ENCODE measurements at regions not wholly inside any gene's neighbourhood (a gene's known extent, or its start where the extent isn't known, plus 50 kb on each side); places are given as distances from the start of the nearest gene placed in this dataset.

DNA sequence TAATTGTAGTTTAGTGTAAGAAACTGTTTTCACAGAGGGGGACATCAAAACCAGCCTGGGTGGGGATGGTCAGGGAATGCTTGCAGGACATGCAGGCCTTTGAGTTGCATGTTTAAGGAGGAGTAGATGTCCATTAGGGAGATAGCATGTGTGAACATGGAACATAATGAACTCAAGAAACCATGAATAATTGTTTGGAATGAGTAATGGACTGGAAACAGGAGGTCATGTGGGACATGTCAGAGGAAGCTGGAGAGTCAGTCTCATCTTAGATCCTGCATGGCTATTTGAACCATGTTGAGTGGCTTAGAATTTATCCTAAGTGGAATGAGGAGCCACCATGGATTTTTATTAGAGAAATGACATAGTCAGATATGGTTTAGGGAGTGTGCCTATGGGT, 86.4 kb downstream of the RPE65 start:
- Histone ChIP-seq H3K4me3 (ENCODE audit: low read length, poor library complexity, severe bottlenecking) (no peak overlapping the region), H2AFZ (ENCODE audit: low read length) (no peak overlapping the region), H4K20me1 (ENCODE audit: insufficient read depth, low read length, poor library complexity, severe bottlenecking) (no peaks in the 10 kb centered on the region), H3K9me2 (replicated peaks; ENCODE audit: low read depth, low read length) (no peaks in the 10 kb centered on the region), H3K27me3 (ENCODE audit: insufficient read depth, low read length, poor library complexity, severe bottlenecking) (no peaks in the 10 kb centered on the region), H3K36me3 (ENCODE audit: insufficient read depth, low read length) (no peaks in the 10 kb centered on the region), H3K9me3 (ENCODE audit: insufficient read depth, low read depth, low read length) (no peaks in the 10 kb centered on the region), H3K79me2 (ENCODE audit: insufficient read depth, low read length) (no peaks in the 10 kb centered on the region), H3K9ac (ENCODE audit: low read depth, low read length, poor library complexity, severe bottlenecking) (no peak overlapping the region), H3K4me1 (ENCODE audit: insufficient read depth, low read length, poor library complexity, severe bottlenecking) (no peaks in the 10 kb centered on the region), H3F3A (ENCODE audit: low read depth) (no peaks in the 10 kb centered on the region), H3K4me2 (ENCODE audit: low read depth, low read length, poor library complexity, severe bottlenecking) (no peak overlapping the region)
- TF ChIP-seq, protein P1, sequence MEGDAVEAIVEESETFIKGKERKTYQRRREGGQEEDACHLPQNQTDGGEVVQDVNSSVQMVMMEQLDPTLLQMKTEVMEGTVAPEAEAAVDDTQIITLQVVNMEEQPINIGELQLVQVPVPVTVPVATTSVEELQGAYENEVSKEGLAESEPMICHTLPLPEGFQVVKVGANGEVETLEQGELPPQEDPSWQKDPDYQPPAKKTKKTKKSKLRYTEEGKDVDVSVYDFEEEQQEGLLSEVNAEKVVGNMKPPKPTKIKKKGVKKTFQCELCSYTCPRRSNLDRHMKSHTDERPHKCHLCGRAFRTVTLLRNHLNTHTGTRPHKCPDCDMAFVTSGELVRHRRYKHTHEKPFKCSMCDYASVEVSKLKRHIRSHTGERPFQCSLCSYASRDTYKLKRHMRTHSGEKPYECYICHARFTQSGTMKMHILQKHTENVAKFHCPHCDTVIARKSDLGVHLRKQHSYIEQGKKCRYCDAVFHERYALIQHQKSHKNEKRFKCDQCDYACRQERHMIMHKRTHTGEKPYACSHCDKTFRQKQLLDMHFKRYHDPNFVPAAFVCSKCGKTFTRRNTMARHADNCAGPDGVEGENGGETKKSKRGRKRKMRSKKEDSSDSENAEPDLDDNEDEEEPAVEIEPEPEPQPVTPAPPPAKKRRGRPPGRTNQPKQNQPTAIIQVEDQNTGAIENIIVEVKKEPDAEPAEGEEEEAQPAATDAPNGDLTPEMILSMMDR (conservative IDR thresholded peaks at IDR 0.05; ENCODE audit: low read length): no peak
- TF ChIP-seq EZH2phosphoT487 (IDR thresholded peaks at IDR 0.05; ENCODE audit: borderline replicate concordance): no peak

DNA sequence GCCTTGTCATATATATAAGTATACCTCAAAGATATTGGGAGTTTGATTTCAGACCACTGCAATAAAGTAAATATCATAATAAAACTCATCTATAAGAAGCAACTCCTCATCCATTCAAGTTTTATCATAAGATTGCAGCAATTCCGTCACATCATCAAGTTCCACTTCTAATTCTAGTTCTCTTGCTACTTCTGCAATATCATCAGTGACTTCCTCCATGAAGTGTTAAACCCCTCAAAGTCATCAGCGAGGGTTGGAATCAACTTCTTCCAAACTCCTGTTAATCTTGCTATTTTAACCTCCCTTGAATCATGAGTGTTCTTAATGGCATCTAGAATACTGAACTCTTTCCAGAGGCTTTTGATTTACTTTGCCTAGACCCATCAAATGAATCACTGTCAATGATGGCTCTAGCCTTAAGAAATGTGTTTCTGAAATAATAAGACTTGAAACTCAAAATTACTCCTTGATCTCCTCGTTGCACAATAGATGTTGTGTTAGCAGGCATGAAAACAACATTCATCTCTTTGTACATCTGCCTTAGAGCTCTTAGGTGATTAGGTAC, 88.3 kb downstream of the RPE65 start:
- H3K4me1 ChIP-seq (ENCODE audit: insufficient read depth, low read length, poor library complexity, severe bottlenecking): no peaks in the 10 kb centered on the region
- no peaks in the 10 kb centered on the region for H3K27me3 ChIP-seq (ENCODE audit: insufficient read depth, low read length, poor library complexity, severe bottlenecking)
- no peaks in the 10 kb centered on the region for H4K20me1 ChIP-seq (ENCODE audit: insufficient read depth, low read length, poor library complexity, severe bottlenecking)
- no peaks in the 10 kb centered on the region for H3K79me2 ChIP-seq (ENCODE audit: insufficient read depth, low read length)
- no peaks in the 10 kb centered on the region for H3K9me3 ChIP-seq (ENCODE audit: insufficient read depth, low read depth, low read length)
- TF ChIP-seq EZH2phosphoT487 (IDR thresholded peaks at IDR 0.05; ENCODE audit: borderline replicate concordance): no peak
- TF ChIP-seq, protein P1 (conservative IDR thresholded peaks at IDR 0.05; ENCODE audit: low read length): no peak
- no peak overlapping the region for H3K4me2 ChIP-seq (ENCODE audit: low read depth, low read length, poor library complexity, severe bottlenecking)
- H2AFZ ChIP-seq (ENCODE audit: low read length): no peak overlapping the region
- no peaks in the 10 kb centered on the region for H3K9me2 ChIP-seq (replicated peaks; ENCODE audit: low read depth, low read length)
- H3F3A ChIP-seq (ENCODE audit: low read depth): no peaks in the 10 kb centered on the region
- no peak overlapping the region for H3K9ac ChIP-seq (ENCODE audit: low read depth, low read length, poor library complexity, severe bottlenecking)
- no peak overlapping the region for H3K4me3 ChIP-seq (ENCODE audit: low read length, poor library complexity, severe bottlenecking)
- H3K36me3 ChIP-seq (ENCODE audit: insufficient read depth, low read length): no peaks in the 10 kb centered on the region

DNA sequence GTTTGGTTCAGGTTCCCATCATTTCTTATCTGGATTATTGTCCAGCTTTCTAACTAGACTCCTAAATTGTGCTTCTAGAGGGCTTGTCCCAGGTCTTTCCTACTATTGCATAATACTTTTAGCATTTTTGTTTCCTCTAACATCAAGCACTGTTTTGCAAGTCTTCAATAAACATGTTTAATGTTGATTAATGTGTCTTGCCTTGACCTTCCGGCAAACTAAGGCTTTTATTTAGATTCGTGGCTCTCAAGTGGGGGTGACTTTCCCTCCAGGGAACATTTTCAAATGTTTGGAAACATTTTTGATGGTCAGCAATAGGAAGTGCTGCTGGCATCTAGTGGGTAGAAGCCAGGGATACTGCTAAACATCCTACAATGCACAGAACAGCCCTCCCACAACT, 90.7 kb downstream of the RPE65 start:
- no peak overlapping the region for H2AFZ ChIP-seq (ENCODE audit: low read length)
- H4K20me1 ChIP-seq (ENCODE audit: insufficient read depth, low read length, poor library complexity, severe bottlenecking): no peaks in the 10 kb centered on the region
- no peaks in the 10 kb centered on the region for H3K79me2 ChIP-seq (ENCODE audit: insufficient read depth, low read length)
- TF ChIP-seq, protein P1 (conservative IDR thresholded peaks at IDR 0.05; ENCODE audit: low read length): no peak
- no peak for TF ChIP-seq EZH2phosphoT487 (IDR thresholded peaks at IDR 0.05; ENCODE audit: borderline replicate concordance)
- no peak overlapping the region for H3K9ac ChIP-seq (ENCODE audit: low read depth, low read length, poor library complexity, severe bottlenecking)
- H3K9me3 ChIP-seq (ENCODE audit: insufficient read depth, low read depth, low read length): no peaks in the 10 kb centered on the region
- H3K27me3 ChIP-seq (ENCODE audit: insufficient read depth, low read length, poor library complexity, severe bottlenecking): no peaks in the 10 kb centered on the region
- H3K4me2 ChIP-seq (ENCODE audit: low read depth, low read length, poor library complexity, severe bottlenecking): no peak overlapping the region
- H3K4me3 ChIP-seq (ENCODE audit: low read length, poor library complexity, severe bottlenecking): no peak overlapping the region
- H3K4me1 ChIP-seq (ENCODE audit: insufficient read depth, low read length, poor library complexity, severe bottlenecking): no peaks in the 10 kb centered on the region
- H3K9me2 ChIP-seq (replicated peaks; ENCODE audit: low read depth, low read length): no peaks in the 10 kb centered on the region
- no peaks in the 10 kb centered on the region for H3K36me3 ChIP-seq (ENCODE audit: insufficient read depth, low read length)
- H3F3A ChIP-seq (ENCODE audit: low read depth): no peaks in the 10 kb centered on the region
